HG03108 (cell line): ENCODE measurements at regions not wholly inside any gene's neighbourhood (a gene's known extent, or its start where the extent isn't known, plus 50 kb on each side); places are given as distances from the start of the nearest gene placed in this dataset.

Source experiments
- ATAC-seq: cut with Tn5 transposase; IDR thresholded peaks from one replicate; pipeline ENCODE4 v1.9.1; 2021; ENCODE audit warnings: moderate library complexity; ENCODE audit not compliant: unreplicated experiment

GRCh38 chr16:73610160-73610559 lies 562.2 kb upstream of the ZFHX3 start:
- no peak for ATAC-seq

GRCh38 chr16:73608911-73609310 lies 561.0 kb upstream of the ZFHX3 start:
- ATAC-seq: no peak

- ATAC-seq: no peak
Observed at GRCh38 chr16:73605309-73605708, 557.4 kb upstream of the ZFHX3 start.

GRCh38 chr16:73601911-73602310 lies 554.0 kb upstream of the ZFHX3 start:
- ATAC-seq: no peak

- ATAC-seq: no peak
Observed at GRCh38 chr16:73599870-73600269, 551.9 kb upstream of the ZFHX3 start.

- no peak for ATAC-seq
Observed at GRCh38 chr16:73599351-73599750, 551.4 kb upstream of the ZFHX3 start.

- no peak for ATAC-seq
Observed at GRCh38 chr16:73584157-73584556, 536.2 kb upstream of the ZFHX3 start.

GRCh38 chr16:73572135-73572828 lies 524.4 kb upstream of the ZFHX3 start:
- no peak for ATAC-seq

- no peak for ATAC-seq
Observed at GRCh38 chr16:73569266-73569980, 521.5 kb upstream of the ZFHX3 start.

- no peak for ATAC-seq
Observed at GRCh38 chr16:73568769-73569168, 520.8 kb upstream of the ZFHX3 start.

GRCh38 chr16:73565925-73566324 lies 518.0 kb upstream of the ZFHX3 start:
- no peak for ATAC-seq

- no peak for ATAC-seq
Observed at GRCh38 chr16:73565263-73565662, 517.3 kb upstream of the ZFHX3 start.

GRCh38 chr16:73563709-73564108 lies 515.8 kb upstream of the ZFHX3 start:
- no peak for ATAC-seq

GRCh38 chr16:73560497-73560896 lies 512.6 kb upstream of the ZFHX3 start:
- ATAC-seq: no peak

- no peak for ATAC-seq
Observed at GRCh38 chr16:73558219-73558618, 510.3 kb upstream of the ZFHX3 start.

GRCh38 chr16:73553941-73554660 lies 506.2 kb upstream of the ZFHX3 start:
- ATAC-seq: no peak

GRCh38 chr16:73549984-73550631 lies 502.2 kb upstream of the ZFHX3 start:
- no peak for ATAC-seq

GRCh38 chr16:73547552-73548403 lies 499.9 kb upstream of the ZFHX3 start:
- ATAC-seq: no peak

- ATAC-seq: no peak
Observed at GRCh38 chr16:73546341-73546845, 498.5 kb upstream of the ZFHX3 start.

- no peak for ATAC-seq
Observed at GRCh38 chr16:73545755-73546154, 497.8 kb upstream of the ZFHX3 start.
